PFSK-1 (cell line): ENCODE measurements at regions not wholly inside any gene's neighbourhood (a gene's known extent, or its start where the extent isn't known, plus 50 kb on each side); places are given as distances from the start of the nearest gene placed in this dataset.

Experiments
- FOXP2 ChIP-seq: optimal IDR thresholded peaks from 2 replicates; pipeline ENCODE3; 2011; ENCODE audit warnings: borderline replicate concordance, control low read depth, inconsistent platforms; ENCODE audit not compliant: insufficient read depth; ENCODE audit errors: extremely low read length, extremely low read depth
- POLR2AphosphoS5 ChIP-seq: IDR thresholded peaks from 2 replicates; pipeline ENCODE4 v1.6.1; 2012; ENCODE audit warnings: low read depth, mild to moderate bottlenecking, control low read depth, low read length, moderate library complexity
- SIN3A ChIP-seq: IDR thresholded peaks from 2 replicates; pipeline ENCODE4 v1.6.1; 2012; ENCODE audit warnings: mild to moderate bottlenecking, low read length, moderate library complexity, borderline replicate concordance; ENCODE audit not compliant: insufficient read depth
- TAF1 ChIP-seq: IDR thresholded peaks from 2 replicates; pipeline ENCODE4 v1.6.1; 2012; ENCODE audit warnings: low read length, control low read depth, borderline replicate concordance; ENCODE audit not compliant: insufficient read depth
- TF ChIP-seq, protein P1 (sequence below), 2 experiments: IDR thresholded peaks; 2 replicates each; pipeline versions ENCODE4 v1.6.1 to v1.8.0; 2011 to 2012; ENCODE audit warnings: low read depth in 2 of 2, low read length in 2 of 2, control low read depth in 1 of 2, inconsistent platforms in 1 of 2, mild to moderate bottlenecking in 1 of 2, moderate library complexity in 1 of 2; ENCODE audit not compliant: insufficient read depth in 1 of 2

DNA sequence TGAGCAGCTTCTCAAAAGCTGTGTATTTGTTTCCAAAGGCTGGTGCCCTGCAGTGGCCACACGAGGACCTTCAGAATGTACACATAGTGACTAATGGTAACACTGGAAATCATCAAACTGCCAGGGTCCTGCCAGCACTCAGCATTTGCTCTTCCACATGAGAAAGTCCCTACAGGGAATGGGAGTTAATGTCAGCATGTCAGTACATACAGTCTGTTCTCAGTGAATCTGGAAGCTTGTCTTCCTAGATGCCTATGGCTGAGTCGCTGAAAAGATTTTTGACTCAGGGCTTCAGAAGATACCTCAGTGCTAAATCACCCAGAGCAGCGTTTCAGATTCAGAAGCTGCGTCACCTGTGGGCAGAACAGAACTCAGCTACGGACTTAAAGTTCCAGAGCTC lies 108.2 kb downstream of the CDC7 start:
- TF ChIP-seq POLR2AphosphoS5: no peak
- TF ChIP-seq, protein P1, sequence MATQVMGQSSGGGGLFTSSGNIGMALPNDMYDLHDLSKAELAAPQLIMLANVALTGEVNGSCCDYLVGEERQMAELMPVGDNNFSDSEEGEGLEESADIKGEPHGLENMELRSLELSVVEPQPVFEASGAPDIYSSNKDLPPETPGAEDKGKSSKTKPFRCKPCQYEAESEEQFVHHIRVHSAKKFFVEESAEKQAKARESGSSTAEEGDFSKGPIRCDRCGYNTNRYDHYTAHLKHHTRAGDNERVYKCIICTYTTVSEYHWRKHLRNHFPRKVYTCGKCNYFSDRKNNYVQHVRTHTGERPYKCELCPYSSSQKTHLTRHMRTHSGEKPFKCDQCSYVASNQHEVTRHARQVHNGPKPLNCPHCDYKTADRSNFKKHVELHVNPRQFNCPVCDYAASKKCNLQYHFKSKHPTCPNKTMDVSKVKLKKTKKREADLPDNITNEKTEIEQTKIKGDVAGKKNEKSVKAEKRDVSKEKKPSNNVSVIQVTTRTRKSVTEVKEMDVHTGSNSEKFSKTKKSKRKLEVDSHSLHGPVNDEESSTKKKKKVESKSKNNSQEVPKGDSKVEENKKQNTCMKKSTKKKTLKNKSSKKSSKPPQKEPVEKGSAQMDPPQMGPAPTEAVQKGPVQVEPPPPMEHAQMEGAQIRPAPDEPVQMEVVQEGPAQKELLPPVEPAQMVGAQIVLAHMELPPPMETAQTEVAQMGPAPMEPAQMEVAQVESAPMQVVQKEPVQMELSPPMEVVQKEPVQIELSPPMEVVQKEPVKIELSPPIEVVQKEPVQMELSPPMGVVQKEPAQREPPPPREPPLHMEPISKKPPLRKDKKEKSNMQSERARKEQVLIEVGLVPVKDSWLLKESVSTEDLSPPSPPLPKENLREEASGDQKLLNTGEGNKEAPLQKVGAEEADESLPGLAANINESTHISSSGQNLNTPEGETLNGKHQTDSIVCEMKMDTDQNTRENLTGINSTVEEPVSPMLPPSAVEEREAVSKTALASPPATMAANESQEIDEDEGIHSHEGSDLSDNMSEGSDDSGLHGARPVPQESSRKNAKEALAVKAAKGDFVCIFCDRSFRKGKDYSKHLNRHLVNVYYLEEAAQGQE (IDR thresholded peaks at IDR 0.05; ENCODE audit: insufficient read depth in 1 of 2, low read depth in 2 of 2, low read length in 2 of 2): no peak
- TF ChIP-seq SIN3A: no peak
- TF ChIP-seq TAF1: no peak
- TF ChIP-seq FOXP2: no peak
